Stimulated activated CD4-positive, alpha-beta T cell treated with anti-CD3 and anti-CD28 coated beads, Interleukin-4, amount 100 ng/mL, for 1 hour (primary cell): ENCODE measurements at regions not wholly inside any gene's neighbourhood (a gene's known extent, or its start where the extent isn't known, plus 50 kb on each side); places are given as distances from the start of the nearest gene placed in this dataset.
"Not testable (repeated sequence)": the region's sequence is repeated elsewhere in the genome, so short reads cannot be mapped to it uniquely, and the experiment has no call there.

Source experiments
- DNase-seq: peaks from one replicate; pipeline ENCODE4 v3.0.0-alpha.2; 2020

- DNase-seq, result no peak
These were observed 256.3 kb upstream of the RFC3 start for GRCh38 chr13:33561627-33562026.

- DNase-seq, result no peak
These were observed 246.3 kb upstream of the RFC3 start for GRCh38 chr13:33571618-33572017.

GRCh38 chr13:33572322-33572721, 245.6 kb upstream of the RFC3 start:
- DNase-seq, result not testable (repeated sequence)

GRCh38 chr13:33575378-33575777, 242.6 kb upstream of the RFC3 start:
- DNase-seq, result no peak

GRCh38 chr13:33577007-33577406, 240.9 kb upstream of the RFC3 start:
- no peak for DNase-seq

- no peak for DNase-seq
These were observed 239.2 kb upstream of the RFC3 start for GRCh38 chr13:33578786-33579185.

- no peak for DNase-seq
These were observed 235.8 kb upstream of the RFC3 start for GRCh38 chr13:33582121-33582520.

GRCh38 chr13:33583398-33583797, 234.6 kb upstream of the RFC3 start:
- no peak for DNase-seq

GRCh38 chr13:33590936-33591335, 227.0 kb upstream of the RFC3 start:
- DNase-seq, result no peak

GRCh38 chr13:33606692-33607091, 211.3 kb upstream of the RFC3 start:
- no peak for DNase-seq

- DNase-seq, result peak; percentile 51
These were observed 207.4 kb upstream of the RFC3 start for GRCh38 chr13:33610438-33611120.

- no peak for DNase-seq
These were observed 206.7 kb upstream of the RFC3 start for GRCh38 chr13:33611121-33611805.

GRCh38 chr13:33612641-33613638, 205.0 kb upstream of the RFC3 start:
- no peak for DNase-seq

- DNase-seq, result no peak
These were observed 202.5 kb upstream of the RFC3 start for GRCh38 chr13:33615436-33615835.

GRCh38 chr13:33616130-33616529, 201.8 kb upstream of the RFC3 start:
- no peak for DNase-seq

GRCh38 chr13:33617055-33617454, 200.9 kb upstream of the RFC3 start:
- DNase-seq, result no peak

- DNase-seq, result no peak
These were observed 193.7 kb upstream of the RFC3 start for GRCh38 chr13:33624253-33624652.

- DNase-seq, result no peak
These were observed 193.2 kb upstream of the RFC3 start for GRCh38 chr13:33624740-33625139.

- no peak for DNase-seq
These were observed 191.5 kb upstream of the RFC3 start for GRCh38 chr13:33626407-33626806.

GRCh38 chr13:33628662-33629061, 189.3 kb upstream of the RFC3 start:
- DNase-seq, result no peak

GRCh38 chr13:33629605-33630360, 188.2 kb upstream of the RFC3 start:
- no peak for DNase-seq

GRCh38 chr13:33633701-33634545, 184.0 kb upstream of the RFC3 start:
- DNase-seq, result no peak
